Omental fat pad (tissue), 3 donors: ENCODE measurements at regions not wholly inside any gene's neighbourhood (a gene's known extent, or its start where the extent isn't known, plus 50 kb on each side); places are given as distances from the start of the nearest gene placed in this dataset.

Source experiments
- ATAC-seq: fragments of 150-250 bp; one replicate; pipeline ENCODE4 v1.9.1; 2016; ENCODE audit warnings: mild to moderate bottlenecking, moderate library complexity; ENCODE audit not compliant: low FRiP score
- DNase-seq: peaks from one replicate; pipeline ENCODE4 v3.0.0-alpha.2; 2019; ENCODE audit warnings: low spot score
- TF ChIP-seq, protein P1 (sequence below), 3 donors: fragments of 450-650 bp; IDR thresholded peaks; one replicate each; pipeline ENCODE4 v1.5.1; 2016 to 2017; ENCODE audit warnings: antibody characterized with exemption in 3 of 3, mild to moderate bottlenecking in 3 of 3, moderate library complexity in 2 of 3

DNA sequence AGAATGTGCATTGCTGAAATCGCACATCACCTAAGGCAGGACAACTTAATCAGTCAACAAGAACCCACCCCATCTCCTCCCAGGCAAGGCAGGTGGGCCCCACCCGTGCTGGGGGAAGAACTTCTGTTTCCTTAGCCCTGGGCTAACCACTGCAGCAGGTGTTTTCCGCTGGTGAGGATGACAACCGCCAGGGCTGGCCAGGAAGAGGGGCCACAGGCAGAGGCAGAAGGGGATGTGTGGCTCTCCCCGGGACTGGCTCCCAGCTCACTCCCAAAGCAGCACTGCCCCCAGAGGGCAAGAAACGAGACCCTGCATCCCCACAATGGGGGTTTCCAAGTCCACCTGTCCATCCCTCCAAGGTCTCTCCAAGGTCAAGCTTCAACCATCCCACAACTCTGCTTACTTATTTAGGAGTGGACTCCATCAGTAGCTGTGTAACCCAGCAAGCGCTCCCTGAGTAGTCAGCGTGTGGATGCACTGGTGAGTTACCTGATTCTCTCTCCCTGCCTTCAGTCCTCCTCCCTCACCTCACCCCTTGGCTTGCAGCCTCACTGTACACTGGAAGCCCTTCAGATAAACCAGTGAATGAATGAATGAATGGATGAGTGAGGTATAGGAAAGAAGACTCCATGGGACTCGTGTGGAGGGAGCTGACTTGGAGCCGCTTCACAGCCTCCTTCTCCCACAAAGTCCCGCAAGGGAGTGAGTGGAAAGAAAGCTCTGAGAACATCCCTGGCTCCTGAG, 168.2 kb upstream of the CST7 start:
- TF ChIP-seq, protein P1, sequence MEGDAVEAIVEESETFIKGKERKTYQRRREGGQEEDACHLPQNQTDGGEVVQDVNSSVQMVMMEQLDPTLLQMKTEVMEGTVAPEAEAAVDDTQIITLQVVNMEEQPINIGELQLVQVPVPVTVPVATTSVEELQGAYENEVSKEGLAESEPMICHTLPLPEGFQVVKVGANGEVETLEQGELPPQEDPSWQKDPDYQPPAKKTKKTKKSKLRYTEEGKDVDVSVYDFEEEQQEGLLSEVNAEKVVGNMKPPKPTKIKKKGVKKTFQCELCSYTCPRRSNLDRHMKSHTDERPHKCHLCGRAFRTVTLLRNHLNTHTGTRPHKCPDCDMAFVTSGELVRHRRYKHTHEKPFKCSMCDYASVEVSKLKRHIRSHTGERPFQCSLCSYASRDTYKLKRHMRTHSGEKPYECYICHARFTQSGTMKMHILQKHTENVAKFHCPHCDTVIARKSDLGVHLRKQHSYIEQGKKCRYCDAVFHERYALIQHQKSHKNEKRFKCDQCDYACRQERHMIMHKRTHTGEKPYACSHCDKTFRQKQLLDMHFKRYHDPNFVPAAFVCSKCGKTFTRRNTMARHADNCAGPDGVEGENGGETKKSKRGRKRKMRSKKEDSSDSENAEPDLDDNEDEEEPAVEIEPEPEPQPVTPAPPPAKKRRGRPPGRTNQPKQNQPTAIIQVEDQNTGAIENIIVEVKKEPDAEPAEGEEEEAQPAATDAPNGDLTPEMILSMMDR (IDR thresholded peaks at IDR 0.05): no peak
- ATAC-seq (no peak), DNase-seq (no peak)

DNA sequence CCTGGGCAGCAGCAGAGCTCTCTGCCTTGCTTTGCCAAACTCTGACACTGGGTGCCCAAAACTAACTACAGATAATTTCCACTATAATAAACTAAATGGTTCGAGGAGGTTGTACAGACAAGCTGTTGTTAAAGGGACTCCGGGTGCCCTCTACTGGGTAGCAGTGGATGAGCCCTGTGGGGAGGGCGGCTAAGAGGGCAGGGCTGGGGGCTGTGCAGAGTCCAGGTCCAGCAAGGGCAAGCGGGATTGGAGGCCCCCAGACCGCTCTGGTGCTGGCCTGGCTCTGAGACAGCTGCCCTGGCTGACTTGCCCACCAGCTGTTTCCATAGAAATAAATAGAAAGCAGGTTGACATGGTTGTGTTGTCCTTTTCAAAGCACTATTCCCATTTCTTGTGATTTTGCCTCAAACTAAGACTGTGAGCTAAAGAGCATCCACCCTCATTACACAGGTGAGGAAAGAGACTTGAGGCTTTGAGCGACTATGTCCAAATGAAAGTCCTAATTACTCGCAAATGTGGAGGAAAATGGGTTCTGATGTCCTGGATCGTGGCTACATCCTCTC, 167.6 kb upstream of the CST7 start:
- no peak for ATAC-seq
- no peak for DNase-seq
- TF ChIP-seq, protein P1 (IDR thresholded peaks at IDR 0.05): no peak

DNA sequence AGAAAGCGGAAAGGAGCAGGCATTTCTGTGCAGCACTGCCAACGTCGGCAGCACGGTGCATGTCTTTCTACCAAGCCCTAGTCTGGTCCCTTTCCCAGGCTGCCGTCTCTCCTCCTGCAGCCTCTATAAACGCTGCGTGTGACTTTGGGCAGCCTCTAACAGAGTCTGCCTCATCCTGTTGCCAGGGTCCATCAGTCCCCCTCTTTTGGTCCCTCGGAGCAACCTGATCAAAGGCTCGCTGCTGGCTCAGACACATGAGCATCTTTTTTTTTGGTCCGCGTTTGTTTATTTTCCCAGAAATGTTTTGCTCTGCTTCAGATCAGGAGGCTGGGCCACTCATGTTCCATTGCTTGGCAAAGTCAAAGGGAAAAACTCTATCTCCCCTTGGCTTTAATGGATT, 166.8 kb upstream of the CST7 start:
- ATAC-seq (no peak), DNase-seq (no peak)
- TF ChIP-seq, protein P1 (IDR thresholded peaks at IDR 0.05): no peak

DNA sequence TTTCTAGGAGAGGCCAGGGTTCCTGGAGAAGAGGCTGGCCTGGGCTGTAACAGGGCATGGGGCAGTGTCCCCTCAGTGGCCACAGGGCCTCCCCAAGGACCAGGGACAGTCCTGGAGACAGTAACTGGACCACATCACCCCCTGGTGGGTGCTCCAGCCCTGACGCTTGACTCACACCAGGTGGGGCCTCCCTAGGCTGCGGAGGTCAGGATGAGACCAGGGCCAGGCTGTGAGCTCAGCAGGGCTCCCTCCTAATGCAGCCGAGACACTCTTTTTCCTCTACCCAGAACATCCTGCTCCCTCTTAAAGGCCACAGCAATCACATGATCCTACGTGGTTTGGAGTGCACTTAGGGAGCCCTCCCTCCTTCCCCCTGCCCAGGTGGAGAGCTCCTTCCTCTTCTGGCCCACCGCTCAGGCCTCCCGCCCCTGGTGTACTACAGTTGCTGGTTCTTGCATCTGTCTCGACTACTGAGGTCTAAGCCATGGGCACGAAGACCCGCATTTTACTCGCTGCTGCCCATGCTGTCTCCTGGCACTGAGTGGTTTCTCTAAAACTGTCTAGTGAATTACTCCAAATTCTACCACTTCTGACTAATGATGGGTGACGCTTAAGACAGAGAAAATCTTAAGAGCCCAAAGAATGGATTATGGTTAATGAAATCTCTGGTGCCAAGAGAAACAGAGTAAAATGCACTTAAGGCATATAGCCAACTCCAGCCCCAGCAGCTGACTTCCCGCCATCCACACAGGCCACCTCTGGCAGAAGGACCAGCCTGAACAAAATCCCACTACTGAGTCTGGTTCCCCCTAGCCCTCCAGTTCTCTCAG, 166.1 kb upstream of the CST7 start:
- DNase-seq: no peak
- TF ChIP-seq, protein P1 (IDR thresholded peaks at IDR 0.05): no peak
- no peak for ATAC-seq

DNA sequence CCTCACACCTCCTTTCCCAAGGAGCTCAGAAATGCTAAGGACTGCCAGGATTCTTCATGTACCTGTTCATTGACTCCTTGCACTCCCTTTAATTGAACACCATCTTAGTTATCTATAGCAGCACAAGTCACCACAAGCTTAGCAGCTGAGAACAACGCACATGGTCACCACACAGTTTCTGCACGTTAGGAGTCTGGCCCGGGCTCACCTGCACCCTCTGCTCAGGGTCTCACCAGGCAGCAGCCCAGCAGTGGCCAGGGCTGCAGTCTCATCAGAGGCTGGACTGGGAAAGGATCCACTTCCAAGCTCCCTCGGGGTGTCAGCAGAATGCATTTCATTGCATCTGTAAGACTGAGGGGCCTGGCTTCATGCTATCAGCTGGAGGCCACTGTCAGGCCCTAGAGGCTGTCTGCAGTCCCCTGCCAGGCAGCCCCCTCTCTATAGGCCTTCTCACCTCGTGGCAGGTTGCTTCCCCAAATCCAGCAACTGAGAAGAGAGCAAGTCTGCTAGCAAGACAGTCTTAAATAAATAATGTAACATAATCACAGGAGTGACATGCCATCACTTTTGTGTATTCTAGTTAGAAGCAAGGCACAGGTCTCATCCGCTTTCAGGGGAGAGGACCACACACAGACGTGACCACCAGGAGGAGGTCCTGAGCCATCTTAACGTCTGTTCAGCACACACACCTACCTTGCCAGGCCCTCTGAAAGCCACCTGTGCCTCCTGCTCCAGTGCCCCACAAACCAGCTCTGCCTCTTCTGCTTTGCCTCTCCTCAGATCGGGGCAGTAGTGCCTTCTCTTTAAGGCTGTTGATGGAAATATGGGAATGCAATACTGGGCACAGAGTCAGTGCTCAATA, 165.2 kb upstream of the CST7 start:
- TF ChIP-seq, protein P1 (IDR thresholded peaks at IDR 0.05): no peak
- DNase-seq: no peak
- no peak for ATAC-seq

DNA sequence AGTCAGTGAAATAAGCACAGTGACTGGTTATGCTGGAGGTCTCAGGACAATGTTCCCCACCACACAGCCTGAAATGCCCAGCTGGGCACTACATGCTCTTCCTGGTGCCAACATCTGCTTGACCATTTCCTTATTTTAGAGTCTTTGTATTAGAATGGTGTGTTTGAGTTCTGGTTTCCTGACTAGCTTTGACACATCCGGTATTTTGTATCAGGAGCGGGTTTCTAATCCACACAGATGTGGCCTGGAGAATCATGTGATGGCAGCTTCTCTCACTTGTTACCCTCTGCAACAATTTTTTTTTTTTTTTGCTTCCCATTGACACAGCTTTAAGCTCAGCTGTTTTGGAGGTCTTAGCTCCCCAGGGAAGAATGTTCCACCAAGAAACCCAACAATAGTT, 164.5 kb upstream of the CST7 start:
- DNase-seq (no peak), ATAC-seq (no peak)
- TF ChIP-seq, protein P1 (IDR thresholded peaks at IDR 0.05): no peak
